ENCODE measurements at regions not wholly inside any gene's neighbourhood (a gene's known extent, or its start where the extent isn't known, plus 50 kb on each side); places are given as distances from the start of the nearest gene placed in this dataset.

DNA sequence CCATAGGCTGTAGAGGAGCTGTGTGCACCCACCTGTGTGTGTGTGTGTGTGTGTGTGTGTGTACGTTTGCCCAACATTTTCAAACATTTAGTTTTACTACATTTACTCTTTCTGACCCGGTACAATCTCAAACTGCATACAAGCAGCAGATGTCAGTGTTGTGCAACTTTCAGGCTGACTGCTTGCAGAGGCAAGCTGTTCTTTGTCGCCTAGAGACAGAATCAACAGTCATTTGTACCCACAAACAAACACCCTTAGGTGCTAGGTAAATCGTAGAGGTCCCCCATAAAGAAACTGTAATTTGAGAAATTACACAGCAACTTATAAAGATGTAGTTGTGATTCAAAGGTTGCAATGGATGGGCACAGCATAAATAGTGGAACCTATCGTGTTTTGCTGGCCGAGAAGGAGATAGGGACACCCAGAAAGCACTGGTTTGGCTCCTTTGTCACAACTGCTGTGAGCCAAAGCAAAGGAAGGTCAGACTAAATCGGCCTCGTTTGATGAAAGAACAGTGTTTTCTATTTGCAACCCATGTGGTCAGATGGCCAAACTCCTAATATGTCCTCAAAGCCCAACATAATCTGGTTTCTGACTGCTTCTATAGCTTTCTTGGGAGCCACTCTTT is 478.4 kb downstream of the TOX3 start:
- TF ChIP-seq, protein P1, sequence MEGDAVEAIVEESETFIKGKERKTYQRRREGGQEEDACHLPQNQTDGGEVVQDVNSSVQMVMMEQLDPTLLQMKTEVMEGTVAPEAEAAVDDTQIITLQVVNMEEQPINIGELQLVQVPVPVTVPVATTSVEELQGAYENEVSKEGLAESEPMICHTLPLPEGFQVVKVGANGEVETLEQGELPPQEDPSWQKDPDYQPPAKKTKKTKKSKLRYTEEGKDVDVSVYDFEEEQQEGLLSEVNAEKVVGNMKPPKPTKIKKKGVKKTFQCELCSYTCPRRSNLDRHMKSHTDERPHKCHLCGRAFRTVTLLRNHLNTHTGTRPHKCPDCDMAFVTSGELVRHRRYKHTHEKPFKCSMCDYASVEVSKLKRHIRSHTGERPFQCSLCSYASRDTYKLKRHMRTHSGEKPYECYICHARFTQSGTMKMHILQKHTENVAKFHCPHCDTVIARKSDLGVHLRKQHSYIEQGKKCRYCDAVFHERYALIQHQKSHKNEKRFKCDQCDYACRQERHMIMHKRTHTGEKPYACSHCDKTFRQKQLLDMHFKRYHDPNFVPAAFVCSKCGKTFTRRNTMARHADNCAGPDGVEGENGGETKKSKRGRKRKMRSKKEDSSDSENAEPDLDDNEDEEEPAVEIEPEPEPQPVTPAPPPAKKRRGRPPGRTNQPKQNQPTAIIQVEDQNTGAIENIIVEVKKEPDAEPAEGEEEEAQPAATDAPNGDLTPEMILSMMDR (IDR thresholded peaks at IDR 0.05) = peak in 1 of 4 experiments; percentile 19
- no peak for TF ChIP-seq POLR2A (IDR thresholded peaks at IDR 0.05)

Data from uterus (tissue), 2 donors.